ENCODE measurements at regions not wholly inside any gene's neighbourhood (a gene's known extent, or its start where the extent isn't known, plus 50 kb on each side); places are given as distances from the start of the nearest gene placed in this dataset.

DNA sequence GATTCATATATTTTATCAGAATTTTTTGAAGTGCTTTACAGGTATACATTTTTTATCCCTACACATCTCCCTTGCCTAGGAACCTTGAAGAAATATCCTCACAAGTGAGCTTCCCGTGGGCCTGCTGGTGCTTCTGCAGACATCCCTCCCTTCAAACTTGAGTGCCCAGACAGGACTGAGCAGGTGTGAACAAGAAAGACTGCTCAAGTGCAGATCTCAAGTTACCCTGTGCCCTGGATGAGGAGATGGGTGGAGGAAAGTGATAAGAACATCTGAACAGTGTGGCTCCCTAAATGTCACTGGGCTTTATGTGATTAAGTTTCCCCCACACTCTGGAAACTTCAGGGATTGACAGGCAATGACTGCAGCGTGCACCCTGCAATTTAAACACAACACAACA is 209.8 kb downstream of the TLE1 start:
- H4K20me1 ChIP-seq (ENCODE audit: control insufficient read depth, extremely low read depth, insufficient read depth, low read length), result no peaks in the 10 kb centered on the region
- no peaks in the 10 kb centered on the region for H3K9me1 ChIP-seq (ENCODE audit: control insufficient read depth, extremely low read depth, insufficient read depth, low read length)
- no peaks in the 10 kb centered on the region for H3K79me2 ChIP-seq (ENCODE audit: control insufficient read depth, insufficient read depth, low read length)
- no peaks in the 10 kb centered on the region for H3K36me3 ChIP-seq (ENCODE audit: control insufficient read depth in 2 of 2, extremely low read depth in 1 of 2, insufficient read depth in 2 of 2, low read length in 2 of 2)
- no peaks in the 10 kb centered on the region for H3K4me1 ChIP-seq (ENCODE audit: control insufficient read depth, extremely low read depth, insufficient read depth, low read length)
- TF ChIP-seq EZH2 (IDR thresholded peaks at IDR 0.05; ENCODE audit: low read length), result no peak
- TF ChIP-seq, protein P1, sequence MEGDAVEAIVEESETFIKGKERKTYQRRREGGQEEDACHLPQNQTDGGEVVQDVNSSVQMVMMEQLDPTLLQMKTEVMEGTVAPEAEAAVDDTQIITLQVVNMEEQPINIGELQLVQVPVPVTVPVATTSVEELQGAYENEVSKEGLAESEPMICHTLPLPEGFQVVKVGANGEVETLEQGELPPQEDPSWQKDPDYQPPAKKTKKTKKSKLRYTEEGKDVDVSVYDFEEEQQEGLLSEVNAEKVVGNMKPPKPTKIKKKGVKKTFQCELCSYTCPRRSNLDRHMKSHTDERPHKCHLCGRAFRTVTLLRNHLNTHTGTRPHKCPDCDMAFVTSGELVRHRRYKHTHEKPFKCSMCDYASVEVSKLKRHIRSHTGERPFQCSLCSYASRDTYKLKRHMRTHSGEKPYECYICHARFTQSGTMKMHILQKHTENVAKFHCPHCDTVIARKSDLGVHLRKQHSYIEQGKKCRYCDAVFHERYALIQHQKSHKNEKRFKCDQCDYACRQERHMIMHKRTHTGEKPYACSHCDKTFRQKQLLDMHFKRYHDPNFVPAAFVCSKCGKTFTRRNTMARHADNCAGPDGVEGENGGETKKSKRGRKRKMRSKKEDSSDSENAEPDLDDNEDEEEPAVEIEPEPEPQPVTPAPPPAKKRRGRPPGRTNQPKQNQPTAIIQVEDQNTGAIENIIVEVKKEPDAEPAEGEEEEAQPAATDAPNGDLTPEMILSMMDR (optimal IDR thresholded peaks at IDR 0.05 in 1 of 3, IDR thresholded peaks at IDR 0.05 in 1 of 3, conservative IDR thresholded peaks at IDR 0.05 in 1 of 3; ENCODE audit: extremely low read depth in 1 of 3, insufficient read depth in 2 of 3, low read length in 3 of 3), result no peak
- H3K4me2 ChIP-seq (ENCODE audit: control insufficient read depth, extremely low read depth, insufficient read depth, low read depth, low read length), result no peak overlapping the region
- dilution Hi-C loops (cut with MboI; ENCODE audit: extremely low pct_ligation_motif_present, low sequenced_read_pairs), result no loop called here
- H3K9me3 ChIP-seq (ENCODE audit: control insufficient read depth, low read depth, low read length), result no peaks in the 10 kb centered on the region
- no peaks in the 10 kb centered on the region for H3K27me3 ChIP-seq (ENCODE audit: control insufficient read depth, extremely low read depth, insufficient read depth, low read length)
- no peak overlapping the region for H3K4me3 ChIP-seq (ENCODE audit: control insufficient read depth in 2 of 3, extremely low read depth in 1 of 3, insufficient read depth in 2 of 3, low read depth in 1 of 3, low read length in 3 of 3)
- no peak overlapping the region for H3K27ac ChIP-seq (ENCODE audit: control insufficient read depth, insufficient read depth, low read length)
- no peak overlapping the region for H2AFZ ChIP-seq (ENCODE audit: control insufficient read depth, low read length)
- H3K9ac ChIP-seq (ENCODE audit: control insufficient read depth, extremely low read depth, insufficient read depth, low read length), result no peak overlapping the region
- FAIRE-seq, result no peak
- DNase-seq (ENCODE audit: low read depth, low spot score), result no peak

DNA sequence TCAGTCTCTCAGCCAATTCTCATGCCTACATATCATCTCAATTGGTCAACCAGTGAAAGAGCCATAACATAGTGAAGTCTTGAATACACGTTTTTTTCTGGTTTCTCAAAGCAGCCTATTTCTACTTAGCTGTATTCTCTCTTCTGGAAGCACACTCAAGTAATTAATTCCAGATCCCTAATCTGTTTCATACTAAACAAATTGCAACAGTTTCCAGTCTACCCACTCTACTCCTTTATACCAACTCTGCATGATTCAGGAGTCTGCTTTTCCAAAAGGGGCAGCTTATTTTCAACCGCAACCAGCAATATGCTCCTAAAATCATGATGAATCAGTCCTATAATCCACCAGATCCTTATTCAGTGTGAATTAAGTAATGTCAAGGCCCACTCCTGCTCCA is 211.7 kb downstream of the TLE1 start:
- no peaks in the 10 kb centered on the region for H3K9me1 ChIP-seq (ENCODE audit: control insufficient read depth, extremely low read depth, insufficient read depth, low read length)
- no peak overlapping the region for H3K27ac ChIP-seq (ENCODE audit: control insufficient read depth, insufficient read depth, low read length)
- no peak overlapping the region for H3K4me3 ChIP-seq (ENCODE audit: control insufficient read depth in 2 of 3, extremely low read depth in 1 of 3, insufficient read depth in 2 of 3, low read depth in 1 of 3, low read length in 3 of 3)
- no peaks in the 10 kb centered on the region for H4K20me1 ChIP-seq (ENCODE audit: control insufficient read depth, extremely low read depth, insufficient read depth, low read length)
- no peaks in the 10 kb centered on the region for H3K4me1 ChIP-seq (ENCODE audit: control insufficient read depth, extremely low read depth, insufficient read depth, low read length)
- H3K79me2 ChIP-seq (ENCODE audit: control insufficient read depth, insufficient read depth, low read length), result no peaks in the 10 kb centered on the region
- H2AFZ ChIP-seq (ENCODE audit: control insufficient read depth, low read length), result no peak overlapping the region
- no peak overlapping the region for H3K9ac ChIP-seq (ENCODE audit: control insufficient read depth, extremely low read depth, insufficient read depth, low read length)
- DNase-seq (ENCODE audit: low read depth, low spot score) (no peak), FAIRE-seq (no peak)
- no peaks in the 10 kb centered on the region for H3K9me3 ChIP-seq (ENCODE audit: control insufficient read depth, low read depth, low read length)
- no peaks in the 10 kb centered on the region for H3K27me3 ChIP-seq (ENCODE audit: control insufficient read depth, extremely low read depth, insufficient read depth, low read length)
- no peak overlapping the region for H3K4me2 ChIP-seq (ENCODE audit: control insufficient read depth, extremely low read depth, insufficient read depth, low read depth, low read length)
- TF ChIP-seq, protein P1 (optimal IDR thresholded peaks at IDR 0.05 in 1 of 3, IDR thresholded peaks at IDR 0.05 in 1 of 3, conservative IDR thresholded peaks at IDR 0.05 in 1 of 3; ENCODE audit: extremely low read depth in 1 of 3, insufficient read depth in 2 of 3, low read length in 3 of 3), result no peak
- TF ChIP-seq EZH2 (IDR thresholded peaks at IDR 0.05; ENCODE audit: low read length), result no peak
- dilution Hi-C loops (cut with MboI; ENCODE audit: extremely low pct_ligation_motif_present, low sequenced_read_pairs), result no loop called here
- no peaks in the 10 kb centered on the region for H3K36me3 ChIP-seq (ENCODE audit: control insufficient read depth in 2 of 2, extremely low read depth in 1 of 2, insufficient read depth in 2 of 2, low read length in 2 of 2)
